NCI-H510A treated with DMSO at 0.1 percent for 48 hours (cell line): ENCODE measurements at regions not wholly inside any gene's neighbourhood (a gene's known extent, or its start where the extent isn't known, plus 50 kb on each side); places are given as distances from the start of the nearest gene placed in this dataset.
"Not testable (repeated sequence)": the region's sequence is repeated elsewhere in the genome, so short reads cannot be mapped to it uniquely, and the experiment has no call there.

ENCODE experiments used
- DNase-seq: peaks from one replicate; lab custom pipeline; 2025; lab: John Stamatoyannopoulos, UW

DNA sequence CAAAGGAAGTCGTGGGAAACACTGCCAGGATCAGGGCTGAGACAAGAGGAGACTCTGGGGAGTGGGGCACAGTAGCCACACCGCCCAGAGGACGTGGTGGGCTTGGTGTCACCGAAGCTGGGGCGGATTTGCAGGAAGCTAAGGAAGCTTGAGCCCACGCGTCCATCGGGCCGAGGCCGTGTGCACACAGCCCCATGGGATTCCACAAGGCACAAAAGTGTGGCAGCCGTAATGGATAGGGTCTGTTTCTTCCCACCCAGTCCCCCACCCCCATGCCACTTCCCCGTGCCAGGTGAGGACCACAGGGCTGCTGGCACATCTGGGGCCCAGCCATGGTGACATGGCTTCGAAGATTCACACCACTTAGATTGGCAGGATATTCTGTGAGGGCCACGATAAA is 153.2 kb upstream of the SPACA7 start:
- no peak for DNase-seq

- DNase-seq = not testable (repeated sequence)
Measured at GRCh38 chr13:112223929-112224328, 152.2 kb upstream of the SPACA7 start.

DNA sequence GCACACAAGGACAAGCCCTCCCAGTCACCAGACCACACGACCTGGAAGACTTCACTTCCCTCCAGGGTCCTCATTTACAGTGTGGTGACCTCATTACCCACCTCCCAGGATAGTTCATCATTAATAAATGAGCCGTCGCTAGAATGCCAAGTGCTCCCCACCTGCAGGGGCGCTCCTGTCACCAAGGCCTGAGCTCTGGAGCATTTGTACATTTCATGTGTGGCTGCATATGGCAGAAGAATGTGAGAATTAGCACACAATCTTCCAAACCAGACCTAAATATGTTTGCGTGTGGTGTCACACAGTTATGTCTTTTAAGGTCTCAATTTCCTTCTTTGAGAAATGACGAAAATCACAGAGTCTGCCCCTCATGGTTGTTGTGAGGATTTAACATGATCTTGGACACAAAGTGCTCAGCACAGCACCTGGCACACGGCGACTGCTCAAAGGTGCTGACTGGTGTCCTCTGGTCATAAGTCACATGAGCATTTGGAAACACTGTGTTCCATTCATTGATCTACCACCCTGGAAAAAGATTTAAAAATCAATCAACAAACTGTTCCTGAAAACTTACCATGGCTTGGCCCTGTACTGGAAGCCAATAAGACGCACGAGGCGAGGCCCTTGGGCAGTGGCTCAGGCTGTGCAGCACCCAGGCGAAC is 150.6 kb upstream of the SPACA7 start:
- no peak for DNase-seq

- DNase-seq = no peak
Measured at GRCh38 chr13:112226320-112227002, 149.7 kb upstream of the SPACA7 start.

- DNase-seq = no peak
Measured at GRCh38 chr13:112227031-112227430, 149.1 kb upstream of the SPACA7 start.

GRCh38 chr13:112229445-112229844 is 146.7 kb upstream of the SPACA7 start:
- DNase-seq = no peak

GRCh38 chr13:112229992-112230872 is 145.9 kb upstream of the SPACA7 start:
- no peak for DNase-seq

DNA sequence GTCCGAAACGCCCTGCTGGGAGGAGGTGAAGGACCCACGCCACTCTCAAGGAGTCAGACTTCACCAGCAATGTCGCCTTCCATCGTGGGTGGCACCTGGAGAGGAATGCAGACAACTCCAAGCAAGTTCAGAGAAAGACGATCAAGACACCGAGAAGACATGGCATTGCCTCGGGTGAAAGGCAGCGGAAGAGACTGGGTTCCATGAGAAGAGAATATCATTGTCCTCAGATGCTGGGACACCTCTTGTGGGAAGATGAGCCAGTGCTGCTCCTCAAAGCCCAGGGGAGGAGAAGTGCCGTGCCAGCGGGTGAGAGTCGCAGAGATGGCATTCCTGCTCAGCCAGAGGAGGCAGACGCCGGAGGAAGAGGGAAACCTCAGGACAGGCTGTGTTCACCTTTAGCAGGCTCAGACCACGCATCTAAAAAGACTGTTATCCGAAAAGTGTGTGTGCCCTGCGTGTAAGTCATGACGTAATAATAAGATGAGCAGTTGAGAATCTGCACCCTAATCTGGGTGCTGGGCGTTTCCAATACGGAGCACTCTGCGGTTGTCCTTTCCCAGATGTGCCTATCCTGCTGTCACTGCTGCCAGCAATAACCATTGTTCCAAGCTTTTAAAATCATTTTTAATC is 144.6 kb upstream of the SPACA7 start:
- no peak for DNase-seq

GRCh38 chr13:112233256-112233655 is 142.9 kb upstream of the SPACA7 start:
- DNase-seq = no peak

DNA sequence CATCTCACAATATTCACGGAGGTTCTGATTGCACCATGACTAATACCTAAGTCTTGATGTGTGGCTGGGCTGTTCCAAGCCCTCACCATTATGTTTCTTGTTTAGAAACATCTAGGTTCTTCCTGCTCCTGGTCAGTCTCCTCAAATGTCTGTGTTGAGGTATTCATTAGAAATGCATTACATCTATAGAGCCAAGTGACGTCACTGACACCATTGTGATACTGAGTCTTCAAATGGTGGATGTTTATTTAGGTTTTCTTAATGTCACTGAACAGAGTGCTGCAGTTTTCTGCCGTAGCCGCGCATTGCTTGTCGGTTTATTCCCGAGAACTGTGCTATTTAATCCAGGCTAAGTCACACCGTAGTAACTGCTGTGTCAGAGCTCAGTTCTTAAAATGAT is 142.4 kb upstream of the SPACA7 start:
- DNase-seq = no peak

GRCh38 chr13:112234131-112234875 is 141.9 kb upstream of the SPACA7 start:
- DNase-seq = no peak

DNA sequence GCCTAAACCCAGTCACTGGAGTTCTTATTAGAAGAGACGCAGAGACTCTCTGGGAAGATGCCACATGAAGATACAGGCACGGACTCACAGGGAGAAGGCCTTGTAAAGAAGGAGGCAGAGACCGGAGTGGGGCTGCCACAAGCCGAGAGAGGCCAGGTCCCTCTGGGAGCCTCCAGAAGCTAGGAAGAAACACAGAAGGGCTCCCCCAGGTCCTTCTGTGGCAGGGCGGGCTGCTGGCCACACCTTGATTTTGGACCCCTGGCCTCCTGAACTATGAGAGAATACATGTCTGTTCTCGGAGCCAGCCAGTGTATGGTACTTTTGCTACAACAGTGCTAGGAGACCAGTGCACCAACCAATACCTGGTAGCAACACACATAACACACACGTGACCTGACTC is 140.1 kb upstream of the SPACA7 start:
- DNase-seq = no peak

GRCh38 chr13:112236539-112237197 is 139.5 kb upstream of the SPACA7 start:
- no peak for DNase-seq

DNA sequence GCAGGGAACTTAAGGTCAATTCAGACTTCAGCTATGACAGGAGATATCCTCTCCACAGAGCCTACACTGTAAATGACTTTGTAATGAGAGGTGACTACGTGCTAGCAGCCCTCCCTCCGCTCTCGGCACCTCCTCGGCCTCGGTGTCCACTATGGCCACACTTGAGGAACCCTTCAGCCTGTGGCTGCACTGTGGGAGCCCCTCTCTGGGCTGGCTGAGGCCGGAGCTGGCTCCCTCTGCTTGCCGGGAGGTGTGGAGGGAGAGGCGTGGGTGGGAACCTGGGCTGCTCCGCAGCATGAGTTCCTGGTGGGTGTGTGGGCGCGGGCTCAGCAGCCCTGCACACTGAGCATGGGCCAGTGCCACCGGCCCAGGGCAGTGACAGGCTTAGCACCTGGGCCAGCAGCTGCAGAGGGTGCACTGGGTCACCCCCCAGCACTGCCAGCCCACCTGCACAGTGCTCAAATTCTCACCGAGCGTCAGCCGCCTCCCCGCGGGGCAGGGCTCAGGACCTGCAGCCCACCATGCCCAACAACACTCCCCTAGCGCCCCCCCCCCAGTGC is 137.6 kb upstream of the SPACA7 start:
- no peak for DNase-seq

DNA sequence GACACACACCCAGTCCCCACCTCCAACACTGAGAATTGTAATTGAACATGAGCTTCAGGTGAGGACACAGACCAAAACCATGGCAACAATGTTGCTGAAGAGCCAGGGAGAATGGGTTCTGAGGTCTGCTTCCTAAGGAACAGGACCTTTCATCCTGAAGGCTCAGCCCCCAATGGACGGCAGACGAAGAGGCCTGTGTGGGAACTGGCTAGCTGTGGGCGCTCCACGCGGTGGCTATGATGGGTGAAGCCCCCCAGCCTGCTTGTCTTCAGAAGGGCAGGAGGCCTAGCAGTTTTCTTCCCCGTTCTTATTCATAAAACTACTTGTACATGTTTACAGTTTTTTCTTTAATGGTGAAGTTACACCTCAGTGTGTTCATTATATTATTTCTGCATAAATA is 136.1 kb upstream of the SPACA7 start:
- no peak for DNase-seq

- DNase-seq = peak; percentile 25
Measured at GRCh38 chr13:112241288-112241687, 134.9 kb upstream of the SPACA7 start.

DNA sequence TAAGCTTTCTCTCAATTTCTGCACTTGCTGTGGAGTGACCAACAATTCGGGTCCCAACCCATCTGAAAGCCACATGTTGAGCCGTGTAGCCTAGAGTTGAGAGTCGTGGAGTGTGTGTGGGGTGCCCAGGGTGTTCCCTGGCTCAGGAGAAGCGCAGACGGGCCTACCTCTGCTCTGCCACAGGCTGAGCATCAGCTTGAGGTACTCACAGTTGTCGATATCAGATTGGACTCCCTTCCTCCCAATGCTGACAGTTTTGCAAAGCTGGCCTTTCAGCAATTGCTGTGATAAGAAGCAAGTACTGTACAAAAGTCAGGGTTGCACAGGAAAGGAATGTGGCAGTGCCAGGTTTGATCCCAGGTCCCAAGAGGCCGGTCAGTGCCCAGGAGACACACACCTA is 133.4 kb upstream of the SPACA7 start:
- DNase-seq = no peak

- DNase-seq = no peak
Measured at GRCh38 chr13:112244061-112244460, 132.1 kb upstream of the SPACA7 start.

- no peak for DNase-seq
Measured at GRCh38 chr13:112244495-112245177, 131.5 kb upstream of the SPACA7 start.

- no peak for DNase-seq
Measured at GRCh38 chr13:112245179-112245724, 130.9 kb upstream of the SPACA7 start.
